NCI-H1694 treated with DMSO at 0.1 percent for 48 hours (cell line): ENCODE measurements at regions not wholly inside any gene's neighbourhood (a gene's known extent, or its start where the extent isn't known, plus 50 kb on each side); places are given as distances from the start of the nearest gene placed in this dataset.

Source experiments
- DNase-seq: peaks from one replicate; lab custom pipeline; 2025; lab: John Stamatoyannopoulos, UW

DNA sequence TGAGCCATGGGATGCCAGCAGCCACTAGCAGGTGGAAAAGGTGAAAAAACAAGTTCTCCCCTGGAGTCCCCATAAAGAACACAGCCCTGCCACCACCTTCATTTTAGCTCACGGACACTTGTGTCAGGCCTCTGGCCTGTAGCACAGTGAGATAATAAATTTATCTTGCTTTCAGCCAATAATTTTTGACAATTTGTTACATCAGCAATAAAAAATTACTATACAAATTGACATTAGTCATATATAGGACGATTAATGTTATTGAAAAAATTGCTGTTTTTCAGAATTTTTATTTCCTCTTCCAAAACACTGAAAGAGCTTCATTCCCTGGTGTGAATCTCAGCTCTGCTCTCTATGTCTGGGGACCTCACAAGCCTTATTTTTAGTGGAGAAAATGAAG, 152.9 kb upstream of the ETV3 start:
- DNase-seq: no peak

DNA sequence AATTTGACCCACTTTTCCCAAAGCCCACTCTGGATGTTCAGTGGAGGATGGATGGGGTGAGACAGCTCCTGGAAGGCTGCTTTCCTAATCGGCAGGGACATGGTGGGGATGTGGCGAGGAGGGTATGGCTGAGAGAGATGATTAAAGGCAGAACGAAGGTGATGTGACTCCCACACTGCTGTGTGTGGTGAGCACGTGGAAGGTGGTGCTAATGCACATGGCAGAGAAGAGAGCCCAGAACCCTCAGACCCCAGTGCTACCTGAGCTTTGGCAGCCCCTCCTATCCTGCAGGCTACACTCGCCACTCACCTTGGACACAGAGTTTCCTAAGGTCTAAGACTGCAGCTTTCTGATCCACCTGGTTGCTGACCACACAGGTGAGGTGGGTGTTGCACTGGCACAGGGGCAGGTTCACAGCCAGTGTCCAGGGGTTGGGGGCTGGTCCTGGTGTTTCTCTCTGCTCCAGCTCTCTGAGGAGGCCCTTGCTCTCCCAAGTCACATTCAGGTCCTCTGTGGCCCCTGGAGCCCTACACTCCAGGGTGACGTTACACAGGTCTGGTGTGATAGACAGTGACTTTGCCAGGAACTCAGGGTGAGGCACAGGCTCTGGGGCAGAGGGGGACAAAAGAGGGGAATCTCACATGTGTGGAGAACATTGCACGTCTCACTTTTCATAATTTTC, 151.4 kb upstream of the ETV3 start:
- no peak for DNase-seq

- no peak for DNase-seq
Measured at GRCh38 chr1:157288996-157289395, 150.8 kb upstream of the ETV3 start.

GRCh38 chr1:157288492-157288891, 150.3 kb upstream of the ETV3 start:
- DNase-seq: no peak

GRCh38 chr1:157288006-157288405, 149.8 kb upstream of the ETV3 start:
- DNase-seq: no peak

GRCh38 chr1:157287462-157287861, 149.3 kb upstream of the ETV3 start:
- no peak for DNase-seq

DNA sequence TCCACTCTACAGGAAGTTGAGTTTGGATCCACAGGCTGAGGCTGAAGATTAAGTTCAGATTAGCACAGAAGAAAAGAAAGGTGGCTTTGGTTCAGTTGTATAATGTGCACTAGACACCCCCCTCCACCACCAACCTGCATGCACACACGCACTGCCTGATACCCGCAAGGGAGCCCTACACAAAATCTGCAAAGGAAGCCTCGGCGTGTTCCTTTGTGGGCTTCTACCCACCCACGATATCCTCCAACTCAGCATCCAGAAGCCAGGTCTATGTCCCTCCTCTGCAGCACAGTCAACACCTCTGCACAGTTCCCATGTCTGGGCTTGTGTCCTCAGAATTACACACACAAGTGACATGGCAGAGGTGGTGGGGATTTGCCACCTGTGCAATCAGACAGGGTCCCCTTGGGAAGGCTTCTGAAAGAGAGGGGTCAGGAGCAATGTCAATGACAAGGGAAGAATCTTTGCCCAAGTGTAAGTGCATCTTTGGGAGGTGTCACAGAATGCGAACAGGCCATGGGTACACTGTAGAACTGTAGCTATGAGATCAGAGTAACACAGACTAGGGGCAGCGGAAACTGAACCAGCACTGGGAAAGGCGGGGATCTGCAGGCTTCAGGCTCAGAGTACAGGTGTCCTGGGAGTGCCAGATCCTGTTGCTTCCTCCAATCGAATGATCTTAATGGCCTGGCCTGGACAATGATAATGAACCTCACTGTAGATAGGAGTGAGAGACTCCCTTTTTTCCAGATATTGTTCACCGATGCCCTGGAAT, 148.6 kb upstream of the ETV3 start:
- no peak for DNase-seq

GRCh38 chr1:157286096-157286495, 147.9 kb upstream of the ETV3 start:
- no peak for DNase-seq

GRCh38 chr1:157284451-157284850, 146.3 kb upstream of the ETV3 start:
- no peak for DNase-seq

GRCh38 chr1:157279802-157280140, 141.6 kb upstream of the ETV3 start:
- DNase-seq: no peak

DNA sequence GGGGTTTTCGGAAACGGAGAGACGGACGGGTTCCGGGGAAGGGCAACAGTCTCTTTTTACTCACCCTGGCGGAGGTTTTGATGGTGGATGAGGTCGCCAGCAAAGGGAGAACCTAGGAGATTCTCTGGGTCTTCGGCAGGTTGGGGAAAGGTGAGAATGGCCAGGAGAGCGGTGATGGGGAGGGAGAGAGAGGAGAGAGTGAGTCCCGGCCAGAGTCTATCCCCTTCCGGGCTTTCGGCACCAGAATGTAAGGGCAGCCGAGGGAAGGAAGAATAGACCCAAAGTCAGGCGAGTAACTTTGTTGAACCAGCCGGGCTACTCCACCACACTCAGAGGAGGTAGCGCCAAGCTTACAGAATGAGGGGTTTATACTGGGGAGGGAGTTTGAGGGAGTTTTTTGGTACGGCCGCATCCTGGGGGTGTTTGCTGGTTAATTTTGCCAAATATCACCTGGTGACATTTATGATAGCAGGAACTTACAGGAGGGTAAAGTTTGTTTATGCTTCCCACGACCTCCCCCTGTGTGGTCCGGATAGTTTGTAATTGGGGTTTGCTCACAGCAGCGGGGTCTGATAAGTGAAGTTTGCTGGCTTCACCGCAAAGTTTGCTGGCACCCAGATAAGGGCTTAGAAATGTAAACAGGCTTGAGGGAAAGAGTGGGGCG, 141.1 kb upstream of the ETV3 start:
- no peak for DNase-seq

- DNase-seq: no peak
Measured at GRCh38 chr1:157278383-157279137, 140.4 kb upstream of the ETV3 start.

- no peak for DNase-seq
Measured at GRCh38 chr1:157277913-157278312, 139.7 kb upstream of the ETV3 start.

GRCh38 chr1:157277281-157277680, 139.1 kb upstream of the ETV3 start:
- no peak for DNase-seq

DNA sequence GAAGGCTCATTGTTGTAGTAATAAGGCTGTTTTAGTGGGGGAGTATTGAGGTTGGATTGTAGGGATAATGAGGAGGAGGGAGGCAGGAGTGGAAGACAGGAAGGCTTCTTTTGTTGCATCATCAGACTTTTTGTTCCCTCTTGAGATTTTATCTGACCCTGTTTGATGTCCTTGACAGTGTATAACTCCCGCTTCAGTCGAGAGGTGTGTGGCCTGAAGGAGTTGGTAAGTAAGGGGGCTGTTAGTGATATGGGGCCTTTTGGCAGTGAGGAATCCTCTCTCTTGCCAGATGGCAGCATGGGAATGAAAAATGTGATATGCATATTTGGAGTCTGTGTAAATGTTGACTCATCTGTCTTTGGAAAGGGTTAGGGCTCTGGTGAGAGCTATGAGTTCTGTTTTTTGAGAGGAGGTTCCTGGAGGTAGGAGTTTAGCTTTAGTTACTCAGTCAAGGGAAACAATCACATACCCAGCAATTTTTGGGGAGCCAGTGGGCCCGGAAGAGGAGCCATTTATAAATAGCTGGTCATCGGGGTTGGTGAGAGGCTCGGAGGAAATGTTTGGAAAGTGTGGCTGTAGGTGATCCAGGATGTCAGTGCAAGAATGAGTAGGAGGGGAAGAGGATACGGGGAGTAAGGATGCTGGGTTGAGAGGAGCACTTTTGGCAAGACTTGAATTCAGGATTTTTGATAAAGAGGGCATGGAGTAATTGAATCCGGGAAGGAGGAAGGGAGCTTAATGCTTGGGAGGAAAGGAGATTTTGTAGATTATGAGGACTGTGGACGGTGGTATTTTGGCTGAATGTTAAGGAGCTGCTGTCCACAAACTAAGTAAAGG, 136.7 kb upstream of the ETV3 start:
- DNase-seq: no peak

DNA sequence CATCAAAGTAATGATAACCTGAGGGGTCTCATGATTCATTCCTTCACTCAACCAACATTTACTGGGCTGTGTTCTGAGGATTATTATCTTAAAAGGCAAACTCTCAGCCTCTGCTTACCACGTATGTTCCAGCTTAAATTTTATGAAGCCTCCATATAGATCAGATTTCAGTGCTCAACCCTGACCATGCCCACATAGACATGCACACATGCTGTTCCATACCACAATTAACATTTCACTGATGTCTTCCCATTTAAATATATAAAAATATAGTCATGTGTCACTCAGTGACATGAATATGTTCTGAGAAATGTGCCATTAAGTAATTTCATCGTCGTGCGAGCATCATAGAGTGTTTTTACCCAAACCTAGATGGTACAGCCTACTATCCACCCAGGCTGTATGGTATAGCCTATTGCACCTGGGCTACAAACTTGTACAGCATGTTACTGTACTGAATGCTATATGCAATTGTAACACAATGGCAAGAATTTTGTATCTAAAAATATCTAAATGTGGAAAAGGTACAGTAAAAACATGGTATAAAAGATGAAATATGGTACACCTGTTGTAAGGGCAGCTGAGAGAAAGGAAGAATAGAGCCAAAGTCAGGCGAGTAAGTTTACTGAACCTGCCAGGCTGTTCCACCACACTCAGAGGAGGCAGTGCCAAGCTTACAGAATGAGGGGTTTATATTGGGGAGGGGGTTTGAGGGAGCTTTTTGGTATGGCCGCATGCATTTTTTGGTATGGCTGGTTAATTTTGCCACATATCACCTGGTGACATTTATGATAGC, 134.7 kb upstream of the ETV3 start:
- no peak for DNase-seq

DNA sequence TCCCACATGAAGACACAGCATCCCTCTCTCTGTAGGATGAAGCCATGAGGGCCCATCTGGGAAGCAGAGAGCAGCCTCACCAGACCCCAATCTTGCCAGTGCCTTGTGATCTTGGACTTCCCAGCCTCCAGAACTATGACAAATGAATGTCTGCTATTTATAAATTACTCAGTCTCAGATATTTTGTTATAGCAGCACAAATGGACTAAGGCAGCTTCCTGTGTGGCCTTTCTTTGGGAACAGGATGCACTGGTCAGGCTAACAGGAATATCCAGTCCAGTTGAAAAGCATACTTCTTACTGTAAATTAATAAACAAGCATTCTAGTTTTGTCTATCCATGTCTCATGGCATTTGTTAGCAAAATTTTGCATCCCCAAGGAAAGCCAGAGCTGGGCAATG, 134.1 kb upstream of the ETV3 start:
- DNase-seq: no peak

- DNase-seq: no peak
Measured at GRCh38 chr1:157270705-157271274, 132.6 kb upstream of the ETV3 start.

GRCh38 chr1:157269656-157270375, 131.6 kb upstream of the ETV3 start:
- DNase-seq: no peak

DNA sequence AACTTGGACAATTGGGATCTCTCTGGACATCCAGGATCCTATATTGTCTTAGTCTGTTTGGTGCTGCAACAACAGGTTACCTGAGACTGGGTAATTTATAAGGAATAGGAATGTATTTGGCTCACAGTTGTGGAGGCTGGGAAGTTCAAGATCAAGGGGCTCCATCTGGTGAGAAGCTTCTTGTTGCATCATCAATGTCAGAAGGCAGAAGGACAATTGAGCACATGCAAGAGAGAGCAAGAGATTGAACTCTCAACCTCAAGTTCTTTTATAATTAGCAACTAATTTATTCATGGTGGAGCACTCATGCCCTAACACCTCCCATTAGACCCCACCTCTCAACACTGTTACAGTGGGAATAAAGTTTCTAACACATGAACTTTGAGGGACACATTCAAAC, 124.7 kb upstream of the ETV3 start:
- no peak for DNase-seq
